Testis (tissue), 2 donors: ENCODE measurements at regions not wholly inside any gene's neighbourhood (a gene's known extent, or its start where the extent isn't known, plus 50 kb on each side); places are given as distances from the start of the nearest gene placed in this dataset.

Source experiments
- CTCF ChIP-seq, 3 experiments: fragments of 450-650 bp in 2 of 3; fragments of 200-600 bp in 1 of 3; sonication (generic) in 1 of 3; IDR thresholded peaks; one replicate each; pipeline ENCODE4 v1.5.1; 2016 to 2019; ENCODE audit warnings: antibody characterized with exemption in 3 of 3, mild to moderate bottlenecking in 2 of 3, moderate library complexity in 1 of 3
- POLR2A ChIP-seq: fragments of 450-650 bp; IDR thresholded peaks from one replicate; pipeline ENCODE4 v1.6.1; 2017; ENCODE audit warnings: antibody characterized with exemption, mild to moderate bottlenecking, moderate library complexity

- TF ChIP-seq CTCF (IDR thresholded peaks at IDR 0.05), result no peak
- no peak for TF ChIP-seq POLR2A
Observed at GRCh38 chr12:71024281-71024680, 103.7 kb upstream of the PTPRR start.
